Upper lobe of right lung (tissue), 1 donor: ENCODE measurements at regions not wholly inside any gene's neighbourhood (a gene's known extent, or its start where the extent isn't known, plus 50 kb on each side); places are given as distances from the start of the nearest gene placed in this dataset.

Experiments used
- ATAC-seq: fragments of 200-7000 bp; cut with Tn5 transposase; one replicate; pipeline ENCODE4 v1.9.1; 2020; ENCODE audit warnings: mild to moderate bottlenecking, moderate library complexity
- DNase-seq: peaks from one replicate; pipeline ENCODE4 v3.0.0-alpha.2; 2020
- H3K27ac ChIP-seq: fragments of 200-600 bp; one replicate; pipeline ENCODE4 v1.8.0; 2022
- H3K27me3 ChIP-seq: fragments of 200-600 bp; one replicate; pipeline ENCODE4 v1.8.0; 2022; ENCODE audit warnings: mild to moderate bottlenecking
- H3K36me3 ChIP-seq: fragments of 200-600 bp; one replicate; pipeline ENCODE4 v1.8.0; 2022
- H3K4me1 ChIP-seq: fragments of 200-600 bp; one replicate; pipeline ENCODE4 v1.8.0; 2022
- H3K4me3 ChIP-seq: fragments of 200-600 bp; one replicate; pipeline ENCODE4 v1.8.0; 2022; ENCODE audit warnings: mild to moderate bottlenecking
- H3K9me3 ChIP-seq: fragments of 200-600 bp; one replicate; pipeline ENCODE4 v1.8.0; 2022
- CTCF ChIP-seq: fragments of 200-600 bp; IDR thresholded peaks from one replicate; pipeline ENCODE4 v1.8.0; 2022; ENCODE audit warnings: antibody characterized with exemption
- intact Hi-C: fragments of 100-400 bp; cut with DNase I; formaldehyde crosslinking; loops from one replicate; pipeline ENCODE4 v1.11.0; 2022
- donor health status: DM: no; HTN: yes; CAD: no; lungs with severe emphysema.

- H3K27me3 ChIP-seq, result no peaks in the 10 kb centered on the region
- no peaks in the 10 kb centered on the region for H3K4me1 ChIP-seq
- TF ChIP-seq CTCF, result no peak
- H3K4me3 ChIP-seq, result no peak overlapping the region
- DNase-seq (no peak), ATAC-seq (no peak)
- no peaks in the 10 kb centered on the region for H3K36me3 ChIP-seq
- H3K9me3 ChIP-seq, result no peaks in the 10 kb centered on the region
- no peak overlapping the region for H3K27ac ChIP-seq
- intact Hi-C loops, result no loop called here
Observed at GRCh38 chr6:121929301-121929700, 470.2 kb upstream of the HSF2 start.

- ATAC-seq (peak; percentile 83), DNase-seq (no peak)
- Histone ChIP-seq H3K27me3 (no peaks in the 10 kb centered on the region), H3K4me3 (no peak overlapping the region), H3K36me3 (no peaks in the 10 kb centered on the region), H3K4me1 (no peaks in the 10 kb centered on the region), H3K27ac (no peak overlapping the region), H3K9me3 (no peaks in the 10 kb centered on the region)
- TF ChIP-seq CTCF, result no peak
- intact Hi-C loops, result no loop called here
Observed at GRCh38 chr6:121932076-121932991, 467.1 kb upstream of the HSF2 start.

GRCh38 chr6:121934451-121934850 lies 465.0 kb upstream of the HSF2 start:
- DNase-seq, result no peak
- H3K4me3 ChIP-seq, result no peak overlapping the region
- no peaks in the 10 kb centered on the region for H3K4me1 ChIP-seq
- H3K36me3 ChIP-seq, result no peaks in the 10 kb centered on the region
- no peaks in the 10 kb centered on the region for H3K27me3 ChIP-seq
- ATAC-seq, result no peak
- no peak overlapping the region for H3K27ac ChIP-seq
- intact Hi-C loops, result no loop called here
- no peaks in the 10 kb centered on the region for H3K9me3 ChIP-seq
- TF ChIP-seq CTCF, result no peak

GRCh38 chr6:121940728-121941127 lies 458.7 kb upstream of the HSF2 start:
- Histone ChIP-seq H3K9me3 (peaks cover 3% of the 10 kb centered on the region), H3K27me3 (no peaks in the 10 kb centered on the region), H3K27ac (no peak overlapping the region), H3K4me3 (no peak overlapping the region), H3K36me3 (no peaks in the 10 kb centered on the region), H3K4me1 (no peaks in the 10 kb centered on the region)
- no peak for TF ChIP-seq CTCF
- intact Hi-C loops, result no loop called here
- ATAC-seq (no peak), DNase-seq (no peak)

GRCh38 chr6:121944354-121944753 lies 455.1 kb upstream of the HSF2 start:
- no peak for ATAC-seq
- Histone ChIP-seq H3K27me3 (no peaks in the 10 kb centered on the region), H3K36me3 (no peaks in the 10 kb centered on the region), H3K27ac (no peak overlapping the region), H3K9me3 (peaks cover 3% of the 10 kb centered on the region), H3K4me3 (no peak overlapping the region), H3K4me1 (no peaks in the 10 kb centered on the region)
- intact Hi-C loops, result no loop called here
- no peak for DNase-seq
- TF ChIP-seq CTCF, result no peak
